ENCODE measurements at regions not wholly inside any gene's neighbourhood (a gene's known extent, or its start where the extent isn't known, plus 50 kb on each side); places are given as distances from the start of the nearest gene placed in this dataset.

DNA sequence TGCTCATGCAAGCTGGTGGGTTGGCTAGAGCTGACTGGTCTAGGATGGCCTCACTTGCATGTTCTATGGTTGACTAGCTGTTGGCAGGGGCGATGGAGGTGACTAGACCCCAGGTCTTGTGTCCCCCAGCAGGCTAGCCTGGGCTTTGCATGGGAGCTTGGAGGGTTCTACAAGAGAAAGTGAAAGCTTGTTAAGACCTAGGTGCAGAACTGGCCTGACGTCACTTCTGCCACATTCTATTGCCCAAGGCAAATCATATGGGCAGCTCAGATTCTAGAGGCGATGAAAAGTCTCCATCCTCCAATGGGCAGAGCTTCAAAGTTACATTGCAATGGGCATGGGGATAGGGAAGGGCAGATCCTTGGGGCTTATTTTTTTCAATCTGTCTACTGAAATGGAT lies 170.9 kb downstream of the MIAT start:
- Histone ChIP-seq H3K27me3 (ENCODE audit: control insufficient read depth, insufficient read depth, low read length) (no peaks in the 10 kb centered on the region), H3K36me3 (ENCODE audit: control insufficient read depth, insufficient read depth, low read length) (no peaks in the 10 kb centered on the region), H3K4me1 (no peaks in the 10 kb centered on the region), H3K79me2 (no peaks in the 10 kb centered on the region), H3K4me3 (ENCODE audit: low read depth, low read length) (no peak overlapping the region), H3K27ac (no peak overlapping the region), H3K9me3 (ENCODE audit: control insufficient read depth, low read length) (no peaks in the 10 kb centered on the region), H3K4me2 (ENCODE audit: low read length) (no peak overlapping the region), H3K9ac (no peak overlapping the region), H2AFZ (no peak overlapping the region)
- TF ChIP-seq, protein P1, sequence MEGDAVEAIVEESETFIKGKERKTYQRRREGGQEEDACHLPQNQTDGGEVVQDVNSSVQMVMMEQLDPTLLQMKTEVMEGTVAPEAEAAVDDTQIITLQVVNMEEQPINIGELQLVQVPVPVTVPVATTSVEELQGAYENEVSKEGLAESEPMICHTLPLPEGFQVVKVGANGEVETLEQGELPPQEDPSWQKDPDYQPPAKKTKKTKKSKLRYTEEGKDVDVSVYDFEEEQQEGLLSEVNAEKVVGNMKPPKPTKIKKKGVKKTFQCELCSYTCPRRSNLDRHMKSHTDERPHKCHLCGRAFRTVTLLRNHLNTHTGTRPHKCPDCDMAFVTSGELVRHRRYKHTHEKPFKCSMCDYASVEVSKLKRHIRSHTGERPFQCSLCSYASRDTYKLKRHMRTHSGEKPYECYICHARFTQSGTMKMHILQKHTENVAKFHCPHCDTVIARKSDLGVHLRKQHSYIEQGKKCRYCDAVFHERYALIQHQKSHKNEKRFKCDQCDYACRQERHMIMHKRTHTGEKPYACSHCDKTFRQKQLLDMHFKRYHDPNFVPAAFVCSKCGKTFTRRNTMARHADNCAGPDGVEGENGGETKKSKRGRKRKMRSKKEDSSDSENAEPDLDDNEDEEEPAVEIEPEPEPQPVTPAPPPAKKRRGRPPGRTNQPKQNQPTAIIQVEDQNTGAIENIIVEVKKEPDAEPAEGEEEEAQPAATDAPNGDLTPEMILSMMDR (IDR thresholded peaks at IDR 0.05), result no peak

DNA sequence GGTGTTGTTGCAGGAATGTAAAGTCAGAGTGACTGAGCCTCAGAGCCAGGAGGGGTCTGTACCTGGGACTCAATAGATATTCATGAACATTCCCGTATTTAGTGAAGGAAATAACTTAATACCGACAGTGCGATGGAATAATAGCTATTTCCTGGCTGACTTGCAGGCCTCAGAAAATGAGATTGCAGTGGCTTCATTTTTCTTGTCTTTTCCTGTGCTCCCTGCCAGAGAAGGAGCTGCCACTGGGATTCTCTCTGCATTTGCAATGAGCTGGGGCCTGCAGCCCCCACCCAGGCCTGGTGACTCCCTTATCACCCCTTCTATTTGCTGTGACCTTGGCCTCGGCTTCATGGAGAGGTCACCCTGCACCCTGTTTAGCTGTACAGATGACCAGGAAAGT lies 173.4 kb downstream of the MIAT start:
- H3K36me3 ChIP-seq (ENCODE audit: control insufficient read depth, insufficient read depth, low read length), result no peaks in the 10 kb centered on the region
- TF ChIP-seq, protein P1 (IDR thresholded peaks at IDR 0.05), result no peak
- no peak overlapping the region for H3K4me3 ChIP-seq (ENCODE audit: low read depth, low read length)
- no peak overlapping the region for H3K9ac ChIP-seq
- H3K27ac ChIP-seq, result no peak overlapping the region
- H3K4me1 ChIP-seq, result no peaks in the 10 kb centered on the region
- no peaks in the 10 kb centered on the region for H3K27me3 ChIP-seq (ENCODE audit: control insufficient read depth, insufficient read depth, low read length)
- no peak overlapping the region for H2AFZ ChIP-seq
- no peak overlapping the region for H3K4me2 ChIP-seq (ENCODE audit: low read length)
- H3K9me3 ChIP-seq (ENCODE audit: control insufficient read depth, low read length), result no peaks in the 10 kb centered on the region
- H3K79me2 ChIP-seq, result no peaks in the 10 kb centered on the region

DNA sequence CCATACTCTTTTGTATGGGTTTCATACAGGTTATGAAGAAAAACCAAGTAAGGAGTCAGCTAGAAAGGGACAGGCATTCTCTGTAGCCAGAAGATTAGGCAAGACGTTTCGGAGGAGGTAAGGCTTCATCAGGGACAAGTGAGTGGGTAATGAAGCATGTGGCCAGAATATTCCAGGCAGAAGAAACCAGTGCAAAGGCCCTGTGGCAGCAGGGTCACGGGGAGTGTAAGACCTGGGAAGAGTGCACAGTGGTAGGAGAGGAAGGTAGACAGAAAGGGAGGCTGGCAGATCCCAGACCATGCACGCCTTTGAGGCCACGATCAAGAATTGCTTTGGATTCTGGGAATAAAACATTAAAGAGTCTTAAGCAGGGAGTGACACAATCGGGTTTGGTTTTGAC lies 177.6 kb downstream of the MIAT start:
- Histone ChIP-seq H3K79me2 (no peaks in the 10 kb centered on the region), H3K9me3 (ENCODE audit: control insufficient read depth, low read length) (no peaks in the 10 kb centered on the region), H3K27ac (no peak overlapping the region), H3K27me3 (ENCODE audit: control insufficient read depth, insufficient read depth, low read length) (no peaks in the 10 kb centered on the region), H3K9ac (no peak overlapping the region), H3K4me2 (ENCODE audit: low read length) (no peak overlapping the region), H2AFZ (no peak overlapping the region), H3K4me3 (ENCODE audit: low read depth, low read length) (no peak overlapping the region), H3K4me1 (no peaks in the 10 kb centered on the region), H3K36me3 (ENCODE audit: control insufficient read depth, insufficient read depth, low read length) (no peaks in the 10 kb centered on the region)
- TF ChIP-seq, protein P1 (IDR thresholded peaks at IDR 0.05), result no peak

DNA sequence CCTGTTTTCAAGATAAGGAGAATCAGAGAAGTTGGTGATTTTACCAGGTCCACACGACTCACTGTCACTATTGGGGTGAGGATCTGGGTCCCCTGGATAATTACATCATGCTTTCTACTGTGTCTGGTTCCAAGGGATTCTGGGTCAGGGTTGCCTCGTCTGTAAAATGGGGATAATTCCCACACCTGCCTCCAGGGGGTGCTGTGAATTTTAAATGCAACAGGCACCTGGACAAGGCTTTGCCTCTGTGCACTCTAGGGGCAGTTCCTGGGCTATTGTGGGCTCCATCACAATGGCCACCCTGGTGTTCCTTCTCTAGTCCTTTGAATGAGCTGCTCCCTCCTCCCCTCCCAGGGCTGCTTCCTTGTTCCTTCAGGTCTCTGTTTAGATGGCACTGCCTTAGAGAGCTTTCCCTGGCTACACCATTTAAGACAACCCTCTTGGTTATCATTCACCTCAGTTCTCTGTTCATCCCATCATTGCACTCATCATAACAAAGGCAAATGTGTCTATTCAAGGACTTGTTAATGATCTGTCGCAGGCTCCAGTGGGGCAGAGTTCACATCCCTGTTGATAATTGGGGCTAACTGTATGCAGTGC lies 178.6 kb downstream of the MIAT start:
- Histone ChIP-seq H3K4me2 (ENCODE audit: low read length) (no peak overlapping the region), H3K4me3 (ENCODE audit: low read depth, low read length) (no peak overlapping the region), H3K36me3 (ENCODE audit: control insufficient read depth, insufficient read depth, low read length) (no peaks in the 10 kb centered on the region), H2AFZ (no peak overlapping the region), H3K4me1 (no peaks in the 10 kb centered on the region), H3K9ac (no peak overlapping the region), H3K79me2 (no peaks in the 10 kb centered on the region), H3K27ac (no peak overlapping the region), H3K9me3 (ENCODE audit: control insufficient read depth, low read length) (no peaks in the 10 kb centered on the region), H3K27me3 (ENCODE audit: control insufficient read depth, insufficient read depth, low read length) (no peaks in the 10 kb centered on the region)
- TF ChIP-seq, protein P1 (IDR thresholded peaks at IDR 0.05), result peak; percentile 18

DNA sequence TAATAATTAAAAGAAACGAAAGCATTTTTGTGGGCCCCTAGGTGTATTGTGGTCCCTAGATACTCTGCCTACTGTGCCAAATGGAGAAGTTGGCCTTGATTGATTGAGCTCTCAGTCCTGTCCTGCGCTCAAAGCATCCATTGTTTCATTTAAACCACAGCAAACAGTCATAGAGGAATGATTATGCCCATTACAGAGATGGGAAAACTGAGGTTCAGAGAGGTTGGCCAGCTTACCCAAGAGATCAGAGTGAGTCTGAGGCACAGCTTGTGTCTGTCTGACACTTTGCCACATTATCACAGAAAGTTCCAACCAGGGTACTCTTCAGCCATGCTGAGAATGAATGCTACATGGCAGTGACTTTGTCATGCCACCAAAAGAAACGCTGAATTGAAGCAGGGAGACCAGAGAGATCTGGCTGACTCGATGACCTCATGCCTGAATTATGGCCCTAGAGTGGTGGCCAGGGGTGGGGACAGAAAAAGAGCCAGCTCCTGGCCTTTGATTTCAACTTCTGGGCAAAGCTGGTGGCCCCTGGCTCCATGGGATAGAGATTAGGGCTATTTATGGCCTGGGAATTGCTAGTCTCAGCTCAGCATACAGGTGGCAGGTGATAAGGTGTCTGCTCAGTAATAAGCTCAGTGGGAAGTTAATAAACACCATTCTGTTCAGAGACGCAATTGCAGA lies 180.5 kb downstream of the MIAT start:
- Histone ChIP-seq H3K4me2 (ENCODE audit: low read length) (no peak overlapping the region), H3K9ac (no peak overlapping the region), H3K27me3 (ENCODE audit: control insufficient read depth, insufficient read depth, low read length) (no peaks in the 10 kb centered on the region), H3K9me3 (ENCODE audit: control insufficient read depth, low read length) (no peaks in the 10 kb centered on the region), H3K4me3 (ENCODE audit: low read depth, low read length) (no peak overlapping the region), H3K79me2 (no peaks in the 10 kb centered on the region), H2AFZ (no peak overlapping the region), H3K4me1 (no peaks in the 10 kb centered on the region), H3K27ac (no peak overlapping the region), H3K36me3 (ENCODE audit: control insufficient read depth, insufficient read depth, low read length) (no peaks in the 10 kb centered on the region)
- TF ChIP-seq, protein P1 (IDR thresholded peaks at IDR 0.05), result no peak
